G401.6 (cell line): ENCODE measurements at regions not wholly inside any gene's neighbourhood (a gene's known extent, or its start where the extent isn't known, plus 50 kb on each side); places are given as distances from the start of the nearest gene placed in this dataset.
"Not testable (repeated sequence)": the region's sequence is repeated elsewhere in the genome, so short reads cannot be mapped to it uniquely, and the experiment has no call there.

Source experiments
- FAIRE-seq: peaks from 2 replicates; lab custom pipeline; 2012; peaks lifted over from hg19 to GRCh38; lab: Jason Lieb, UNC

DNA sequence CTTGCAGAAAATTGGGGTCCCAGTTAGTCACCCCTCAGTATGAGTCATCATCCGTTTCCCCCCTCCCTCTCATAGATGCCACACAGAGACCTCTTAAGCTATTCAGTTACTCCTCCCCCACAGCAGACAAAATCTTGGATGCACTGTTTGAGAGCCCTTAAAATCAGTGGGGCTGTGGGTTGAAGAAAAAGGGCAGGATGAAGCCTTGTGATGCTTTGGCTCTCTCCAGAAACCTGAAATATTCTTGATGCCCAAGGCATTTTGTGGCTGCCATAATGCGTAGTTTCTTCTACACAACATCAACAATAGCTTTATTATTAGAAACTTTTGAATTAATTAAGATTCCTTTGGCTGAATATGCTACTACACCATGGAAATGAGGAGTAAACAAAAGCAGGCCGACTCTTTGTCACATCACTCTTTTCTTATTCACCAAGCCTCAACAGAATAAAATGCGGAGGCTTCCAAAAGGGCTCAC, 133.8 kb downstream of the MRPS30 start:
- no peak for FAIRE-seq

- FAIRE-seq: no peak
Observed at GRCh38 chr5:44943647-44944046, 134.9 kb downstream of the MRPS30 start.

GRCh38 chr5:44945743-44946142, 137.0 kb downstream of the MRPS30 start:
- no peak for FAIRE-seq

GRCh38 chr5:44949687-44950086, 140.9 kb downstream of the MRPS30 start:
- no peak for FAIRE-seq

DNA sequence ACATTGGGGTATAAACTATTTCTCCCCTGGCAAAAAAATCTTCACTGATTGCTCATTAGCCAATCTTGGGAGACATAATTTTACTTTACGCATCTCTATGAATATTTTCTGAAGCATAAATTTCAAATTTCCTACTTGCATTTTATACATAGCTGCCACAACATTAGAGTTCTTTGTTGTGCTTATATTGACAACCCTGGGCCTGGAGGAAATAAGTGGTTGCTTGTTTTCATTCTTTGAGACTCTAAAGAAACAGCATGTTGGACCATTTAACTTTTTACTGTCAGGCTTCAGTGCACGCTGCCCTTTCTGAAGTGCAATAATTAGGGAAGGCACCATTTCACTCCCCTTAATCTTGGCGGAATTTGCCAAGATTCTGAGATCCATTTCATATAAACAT, 142.6 kb downstream of the MRPS30 start:
- FAIRE-seq: no peak

GRCh38 chr5:44952376-44952775, 143.6 kb downstream of the MRPS30 start:
- peak; percentile 69 for FAIRE-seq

- no peak for FAIRE-seq
Observed at GRCh38 chr5:44953078-44953477, 144.3 kb downstream of the MRPS30 start.

DNA sequence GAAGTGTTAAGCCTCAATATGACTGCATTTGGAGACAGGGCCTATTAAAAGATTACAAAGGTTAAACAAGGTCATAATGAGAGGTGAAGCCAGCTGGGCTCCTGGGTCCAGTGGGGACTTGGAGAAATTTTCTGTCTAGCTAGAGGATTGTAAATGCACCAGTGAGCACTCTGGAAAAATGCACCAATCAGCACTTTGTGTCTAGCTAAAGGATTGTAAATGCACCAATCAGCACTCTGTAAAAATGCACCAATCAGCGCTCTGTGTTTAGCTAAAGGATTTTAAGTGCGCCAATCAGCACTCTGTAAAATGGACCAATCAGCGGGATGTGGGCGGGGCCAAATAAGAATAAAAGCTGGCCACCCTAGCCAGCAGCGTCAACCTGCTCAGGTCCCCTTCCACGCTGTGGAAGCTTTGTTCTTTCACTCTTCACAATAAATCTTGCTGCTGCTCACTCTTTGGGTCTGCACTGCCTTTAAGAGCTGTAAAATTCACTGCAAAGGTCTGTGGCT, 150.3 kb downstream of the MRPS30 start:
- not testable (repeated sequence) for FAIRE-seq

- FAIRE-seq: no peak
Observed at GRCh38 chr5:44969825-44970224, 161.1 kb downstream of the MRPS30 start.

DNA sequence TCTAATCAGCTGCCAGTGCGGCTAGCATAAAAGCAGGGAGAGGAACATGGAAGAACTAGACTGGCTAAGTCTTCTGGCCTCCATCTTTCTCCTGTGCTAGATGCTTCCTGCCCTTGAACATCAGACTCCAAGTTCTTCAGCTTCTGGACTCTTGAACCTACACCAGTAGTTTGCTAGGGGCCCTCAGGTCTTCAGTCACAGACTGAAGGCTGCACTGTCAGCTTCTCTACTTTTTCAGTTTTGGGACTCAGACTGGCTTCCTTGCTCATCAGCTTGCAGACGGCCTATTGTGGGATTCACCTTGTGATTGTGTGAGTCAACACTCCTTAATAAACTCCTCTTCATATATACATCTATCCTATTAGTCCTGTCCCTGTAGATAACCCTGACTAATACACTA, 162.2 kb downstream of the MRPS30 start:
- FAIRE-seq: not testable (repeated sequence)

- FAIRE-seq: no peak
Observed at GRCh38 chr5:44974813-44975212, 166.1 kb downstream of the MRPS30 start.

DNA sequence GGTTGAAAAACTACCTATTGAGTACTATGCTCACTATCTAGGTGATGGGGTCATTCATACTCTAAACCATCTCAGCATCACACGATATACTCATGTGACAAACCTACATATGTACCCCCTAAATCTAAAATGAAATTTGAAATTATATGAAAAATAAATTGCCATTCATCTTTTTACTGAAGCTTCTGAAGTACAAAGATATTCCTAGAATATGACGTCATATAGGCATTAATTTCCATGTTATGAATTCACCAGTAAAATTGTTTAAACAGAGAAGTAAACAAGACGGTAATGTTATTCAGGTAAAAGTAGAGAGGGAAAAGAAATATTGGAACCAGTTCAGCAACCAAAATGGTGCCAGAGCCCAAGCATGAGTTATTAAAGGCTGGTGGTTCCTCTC, 173.0 kb downstream of the MRPS30 start:
- no peak for FAIRE-seq

DNA sequence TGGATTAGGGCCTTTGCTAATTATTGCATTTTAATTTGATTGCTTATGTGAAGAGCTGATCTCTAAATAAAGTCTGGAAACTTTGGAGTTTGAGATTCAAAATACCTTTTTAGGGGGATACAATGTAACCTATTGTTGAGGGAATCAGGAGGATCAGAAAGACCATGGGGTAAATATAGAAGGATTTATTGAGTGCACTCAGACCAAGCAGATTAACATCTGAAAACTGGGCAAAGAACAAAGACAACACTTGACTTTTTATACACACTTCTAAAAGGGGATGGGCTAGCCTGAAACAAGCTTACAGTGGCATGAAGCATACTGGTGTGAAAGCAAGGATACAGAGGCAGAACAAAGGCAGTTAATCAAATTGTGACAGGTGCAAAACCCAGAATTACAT, 174.3 kb downstream of the MRPS30 start:
- FAIRE-seq: no peak

- no peak for FAIRE-seq
Observed at GRCh38 chr5:44987026-44987425, 178.3 kb downstream of the MRPS30 start.

GRCh38 chr5:44991693-44992092, 182.9 kb downstream of the MRPS30 start:
- no peak for FAIRE-seq

- no peak for FAIRE-seq
Observed at GRCh38 chr5:44993286-44993685, 184.5 kb downstream of the MRPS30 start.

DNA sequence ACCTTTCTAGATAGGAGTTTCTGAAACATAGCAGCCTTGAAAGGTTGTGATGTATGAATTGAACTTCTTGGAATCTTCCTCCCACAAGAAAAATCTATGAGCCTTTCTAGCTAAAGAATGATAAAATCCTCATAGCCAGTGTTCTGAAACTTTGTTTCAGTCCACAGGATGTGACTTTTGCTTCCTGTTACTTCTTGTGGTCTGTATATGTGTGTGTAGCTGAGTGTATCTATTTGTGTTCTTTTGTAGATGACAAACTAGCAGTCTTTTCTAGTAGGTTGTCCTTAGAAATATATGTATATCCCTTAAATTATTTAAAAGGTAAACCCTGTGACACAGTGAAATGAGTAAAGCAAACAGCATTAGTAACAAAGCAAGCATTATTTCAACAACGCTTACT, 188.8 kb downstream of the MRPS30 start:
- FAIRE-seq: no peak

DNA sequence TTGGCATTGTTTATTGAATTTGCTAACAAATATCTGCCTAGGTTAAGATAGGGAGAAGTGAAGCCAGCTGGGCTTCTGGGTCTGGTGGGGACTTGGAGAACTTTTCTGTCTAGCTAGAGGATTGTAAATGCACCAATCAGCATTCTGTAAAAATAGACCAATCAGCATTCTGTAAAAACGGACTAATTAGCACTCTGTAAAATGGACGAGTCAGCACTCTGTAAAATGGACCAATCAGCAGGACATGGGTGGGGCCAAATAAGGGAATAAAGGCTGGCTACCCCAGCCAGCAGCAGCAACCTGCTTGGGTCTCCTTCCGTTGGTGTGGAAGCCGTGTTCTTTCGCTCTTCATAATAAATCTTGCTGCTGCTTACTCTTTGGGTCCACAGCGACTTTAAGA, 198.4 kb downstream of the MRPS30 start:
- FAIRE-seq: not testable (repeated sequence)

- FAIRE-seq: no peak
Observed at GRCh38 chr5:45017568-45017967, 208.8 kb downstream of the MRPS30 start.

DNA sequence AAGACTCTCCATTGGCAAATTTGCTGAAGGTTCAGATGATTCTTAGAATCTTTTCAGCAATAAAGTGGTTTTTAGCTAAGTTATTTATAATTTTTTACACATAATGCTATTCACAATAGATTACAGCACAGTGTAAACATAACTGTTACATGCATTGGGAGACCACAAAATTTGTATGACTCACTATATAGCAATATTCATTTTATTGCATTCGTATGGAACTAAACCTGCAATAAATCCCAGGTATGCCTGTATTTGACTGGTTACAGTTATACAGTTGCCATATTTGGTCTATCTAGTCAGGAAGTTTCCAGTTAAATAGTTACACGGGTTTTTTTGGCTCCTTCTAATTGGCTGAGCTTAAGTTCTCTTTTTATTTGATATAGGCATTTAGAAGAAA, 220.8 kb downstream of the MRPS30 start:
- no peak for FAIRE-seq

GRCh38 chr5:45035991-45036390, 227.2 kb downstream of the MRPS30 start:
- no peak for FAIRE-seq

GRCh38 chr5:45037927-45038326, 229.2 kb downstream of the MRPS30 start:
- no peak for FAIRE-seq

DNA sequence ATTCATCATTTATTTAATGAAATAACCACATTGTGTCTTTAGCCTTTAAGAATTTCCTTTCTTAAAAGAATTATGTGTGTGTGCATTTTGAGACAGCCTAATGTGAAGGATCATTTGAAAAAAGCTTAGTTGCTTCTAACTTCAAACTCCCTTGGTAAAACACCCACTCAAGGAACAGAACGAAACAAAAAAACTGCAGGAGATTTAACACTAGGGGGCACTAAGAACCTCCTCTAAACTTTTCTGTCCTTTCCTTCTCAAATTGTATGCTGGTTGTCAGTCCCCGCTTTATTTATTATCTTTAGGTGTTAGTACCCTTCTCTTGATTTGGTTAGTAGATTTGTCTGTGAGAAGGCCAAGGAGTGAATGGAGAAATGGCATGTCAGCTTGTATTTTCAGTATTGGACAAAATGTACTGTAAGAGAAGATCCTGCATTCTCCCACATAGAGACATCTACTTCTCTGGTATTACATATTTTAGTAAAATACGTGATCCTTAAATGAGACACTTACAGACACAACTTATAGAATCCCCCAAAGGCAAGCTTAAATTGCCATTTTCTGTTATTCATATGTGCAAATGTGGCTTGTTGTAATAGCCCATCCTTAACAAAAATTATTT, 229.7 kb downstream of the MRPS30 start:
- peak; percentile 64 for FAIRE-seq

DNA sequence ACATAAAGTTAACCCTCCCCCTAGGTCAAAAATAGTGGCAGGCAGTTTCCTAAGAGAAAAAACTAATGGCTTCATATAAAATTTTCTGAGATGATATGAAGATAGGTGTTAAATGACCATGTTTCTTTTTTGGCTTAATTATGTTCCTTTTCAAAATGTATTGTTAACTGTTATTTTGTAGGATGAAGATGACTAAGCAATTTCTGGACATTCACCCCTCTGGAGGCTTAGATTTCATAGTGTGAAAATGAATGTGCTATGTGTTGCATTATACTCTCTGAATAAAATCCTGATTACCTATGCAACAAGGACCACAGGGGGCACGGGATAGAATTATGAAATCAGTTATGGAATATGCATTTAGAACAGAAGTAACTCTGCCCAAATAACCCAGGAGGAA, 233.5 kb downstream of the MRPS30 start:
- FAIRE-seq: no peak

- FAIRE-seq: no peak
Observed at GRCh38 chr5:45057564-45057963, 248.8 kb downstream of the MRPS30 start.
